Loucy (cell line): ENCODE measurements at regions not wholly inside any gene's neighbourhood (a gene's known extent, or its start where the extent isn't known, plus 50 kb on each side); places are given as distances from the start of the nearest gene placed in this dataset.
A peak's percentile ranks its signal among the peaks of the same experiment; 100 is the strongest.

Source experiments
- H2AFZ ChIP-seq: fragments of 200-600 bp; sonication (generic); 2 replicates; pipeline ENCODE4 v1.6.0; 2016; ENCODE audit warnings: antibody characterized with exemption, mild to moderate bottlenecking, low read length, moderate library complexity
- H3F3A ChIP-seq: fragments of 200-600 bp; 2 replicates; pipeline ENCODE4 v1.6.0; 2016; ENCODE audit warnings: antibody characterized with exemption, low read depth, mild to moderate bottlenecking
- H3K27me3 ChIP-seq: fragments of 200-600 bp; sonication (generic); 2 replicates; pipeline ENCODE4 v1.6.1; 2014; ENCODE audit warnings: low read length, mild to moderate bottlenecking; ENCODE audit not compliant: insufficient read depth, poor library complexity, severe bottlenecking
- H3K36me3 ChIP-seq: fragments of 200-600 bp; sonication (generic); 2 replicates; pipeline ENCODE4 v1.6.1; 2016; ENCODE audit warnings: low read length; ENCODE audit not compliant: insufficient read depth
- H3K4me1 ChIP-seq: fragments of 200-600 bp; sonication (generic); 2 replicates; pipeline ENCODE4 v1.5.1; 2014; ENCODE audit warnings: low read length, mild to moderate bottlenecking; ENCODE audit not compliant: insufficient read depth, poor library complexity, severe bottlenecking
- H3K4me2 ChIP-seq: fragments of 200-600 bp; sonication (generic); 2 replicates; pipeline ENCODE4 v1.6.0; 2014; ENCODE audit warnings: antibody characterized with exemption, low read length, low read depth, mild to moderate bottlenecking; ENCODE audit not compliant: poor library complexity, severe bottlenecking
- H3K4me3 ChIP-seq: fragments of 200-600 bp; sonication (generic); 2 replicates; pipeline ENCODE4 v1.5.1; 2014; ENCODE audit warnings: low read length, mild to moderate bottlenecking, mixed read lengths; ENCODE audit not compliant: poor library complexity, severe bottlenecking
- H3K79me2 ChIP-seq: fragments of 200-600 bp; sonication (generic); 2 replicates; pipeline ENCODE4 v1.6.1; 2014; ENCODE audit warnings: low read length; ENCODE audit not compliant: insufficient read depth
- H3K9ac ChIP-seq: fragments of 200-600 bp; sonication (generic); 2 replicates; pipeline ENCODE4 v1.6.0; 2014; ENCODE audit warnings: mild to moderate bottlenecking, low read depth, low read length, moderate library complexity; ENCODE audit not compliant: poor library complexity, severe bottlenecking
- H3K9me2 ChIP-seq: fragments of 200-600 bp; sonication (generic); replicated peaks from 2 replicates; pipeline ENCODE4 v1.6.1; 2016; ENCODE audit warnings: low read depth, low read length, mixed read lengths
- H3K9me3 ChIP-seq: fragments of 200-600 bp; sonication (generic); 2 replicates; pipeline ENCODE4 v1.6.1; 2014; ENCODE audit warnings: mild to moderate bottlenecking, antibody characterized with exemption, low read length, low read depth; ENCODE audit not compliant: insufficient read depth
- H4K20me1 ChIP-seq: fragments of 200-600 bp; sonication (generic); 2 replicates; pipeline ENCODE4 v1.6.0; 2014; ENCODE audit warnings: antibody characterized with exemption, low read length, mild to moderate bottlenecking; ENCODE audit not compliant: insufficient read depth, poor library complexity, severe bottlenecking
- EZH2phosphoT487 ChIP-seq: fragments of 200-600 bp; IDR thresholded peaks from 2 replicates; pipeline ENCODE4 v1.6.1; 2018; ENCODE audit warnings: antibody characterized with exemption, mild to moderate bottlenecking, moderate library complexity, borderline replicate concordance
- TF ChIP-seq, protein P1 (sequence below): fragments of 200-600 bp; sonication (generic); conservative IDR thresholded peaks from 2 replicates; pipeline ENCODE4 v1.5.1; 2014; ENCODE audit warnings: mild to moderate bottlenecking, antibody characterized with exemption, low read length

DNA sequence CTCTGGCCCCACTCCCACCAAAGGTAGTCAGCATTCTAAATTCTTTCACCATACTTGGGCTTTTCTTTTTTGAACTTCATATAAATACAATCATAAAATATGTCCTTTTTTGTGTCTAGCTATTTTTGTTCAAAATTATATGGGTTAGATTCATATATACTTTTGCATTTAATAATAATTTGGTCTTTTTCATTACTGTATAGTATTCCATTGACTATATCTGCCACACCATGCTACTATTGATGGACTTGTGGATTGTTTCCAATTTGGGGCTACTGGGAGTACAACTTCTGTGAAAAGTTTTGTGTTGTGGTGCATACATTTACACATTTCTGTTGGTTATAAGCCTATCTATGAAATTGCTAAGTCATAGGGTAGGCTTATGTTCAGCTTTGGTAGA is 85.7 kb downstream of the GLUL start:
- Histone ChIP-seq H3K9me2 (no peaks in the 10 kb centered on the region), H3K4me1 (peaks cover 33% of the 10 kb centered on the region), H4K20me1 (no peaks in the 10 kb centered on the region), H3K4me2 (no peak overlapping the region), H3K4me3 (no peak overlapping the region), H3K36me3 (no peaks in the 10 kb centered on the region), H2AFZ (no peak overlapping the region), H3K9ac (no peak overlapping the region), H3K27me3 (no peaks in the 10 kb centered on the region), H3K9me3 (no peaks in the 10 kb centered on the region), H3F3A (no peaks in the 10 kb centered on the region), H3K79me2 (no peaks in the 10 kb centered on the region)
- TF ChIP-seq, protein P1, sequence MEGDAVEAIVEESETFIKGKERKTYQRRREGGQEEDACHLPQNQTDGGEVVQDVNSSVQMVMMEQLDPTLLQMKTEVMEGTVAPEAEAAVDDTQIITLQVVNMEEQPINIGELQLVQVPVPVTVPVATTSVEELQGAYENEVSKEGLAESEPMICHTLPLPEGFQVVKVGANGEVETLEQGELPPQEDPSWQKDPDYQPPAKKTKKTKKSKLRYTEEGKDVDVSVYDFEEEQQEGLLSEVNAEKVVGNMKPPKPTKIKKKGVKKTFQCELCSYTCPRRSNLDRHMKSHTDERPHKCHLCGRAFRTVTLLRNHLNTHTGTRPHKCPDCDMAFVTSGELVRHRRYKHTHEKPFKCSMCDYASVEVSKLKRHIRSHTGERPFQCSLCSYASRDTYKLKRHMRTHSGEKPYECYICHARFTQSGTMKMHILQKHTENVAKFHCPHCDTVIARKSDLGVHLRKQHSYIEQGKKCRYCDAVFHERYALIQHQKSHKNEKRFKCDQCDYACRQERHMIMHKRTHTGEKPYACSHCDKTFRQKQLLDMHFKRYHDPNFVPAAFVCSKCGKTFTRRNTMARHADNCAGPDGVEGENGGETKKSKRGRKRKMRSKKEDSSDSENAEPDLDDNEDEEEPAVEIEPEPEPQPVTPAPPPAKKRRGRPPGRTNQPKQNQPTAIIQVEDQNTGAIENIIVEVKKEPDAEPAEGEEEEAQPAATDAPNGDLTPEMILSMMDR: no peak
- no peak for TF ChIP-seq EZH2phosphoT487

DNA sequence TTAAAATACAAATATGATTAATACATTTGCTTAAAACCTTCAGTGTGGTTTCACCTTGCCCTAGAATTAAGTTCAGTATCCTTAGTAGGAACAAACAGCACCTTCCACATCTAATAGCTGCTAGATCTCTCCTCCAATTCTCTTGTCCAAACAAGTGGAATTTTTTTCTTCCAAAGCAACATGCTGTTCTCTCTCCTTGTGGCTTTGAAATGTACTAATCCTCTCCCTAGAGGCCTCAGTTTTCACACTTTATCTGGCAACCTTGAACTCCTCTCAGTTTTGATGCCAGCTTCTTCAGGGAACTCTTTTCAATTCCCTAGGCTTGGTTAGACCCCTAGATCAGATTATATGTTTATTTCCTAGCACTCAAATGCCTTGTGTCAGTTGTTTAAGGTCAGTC is 87.0 kb downstream of the GLUL start:
- peak overlapping the region; percentile 42 for H2AFZ ChIP-seq
- H3K27me3 ChIP-seq: no peaks in the 10 kb centered on the region
- H3K9me2 ChIP-seq: no peaks in the 10 kb centered on the region

DNA sequence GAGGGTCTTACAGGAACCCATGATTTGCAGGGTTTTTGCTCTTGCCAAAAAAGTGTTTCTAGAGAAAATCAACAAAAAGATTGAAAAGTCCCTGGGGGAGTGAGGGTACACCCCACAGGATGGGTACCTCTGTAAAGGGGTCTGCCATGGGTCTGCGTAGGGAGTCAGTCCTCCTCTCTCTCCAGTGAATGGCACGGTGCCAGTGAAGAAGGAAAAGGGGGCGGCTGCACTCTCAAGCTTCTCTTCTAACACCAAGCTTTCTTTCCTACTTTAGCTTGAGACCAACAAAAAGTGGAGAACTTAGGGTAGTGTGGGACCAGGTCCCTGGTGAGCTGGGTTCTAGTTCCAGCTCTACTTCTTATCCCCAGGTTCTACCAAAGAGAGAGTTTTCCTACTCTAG is 87.4 kb downstream of the GLUL start:
- no peaks in the 10 kb centered on the region for H4K20me1 ChIP-seq
- no peaks in the 10 kb centered on the region for H3K27me3 ChIP-seq
- no peaks in the 10 kb centered on the region for H3F3A ChIP-seq
- H3K36me3 ChIP-seq: no peaks in the 10 kb centered on the region
- H3K4me2 ChIP-seq: peak overlapping the region; percentile 7
- H3K9me2 ChIP-seq: no peaks in the 10 kb centered on the region
- no peaks in the 10 kb centered on the region for H3K79me2 ChIP-seq
- no peak overlapping the region for H3K4me3 ChIP-seq
- H2AFZ ChIP-seq: peak overlapping the region; percentile 42
- TF ChIP-seq, protein P1: no peak
- no peak for TF ChIP-seq EZH2phosphoT487
- H3K9me3 ChIP-seq: no peaks in the 10 kb centered on the region
- H3K9ac ChIP-seq: no peak overlapping the region
- peaks cover 48% of the 10 kb centered on the region for H3K4me1 ChIP-seq

More for the DNA sequence above, 87.0 kb downstream of the GLUL start:
- Histone ChIP-seq H3K4me2 (no peak overlapping the region), H3K4me3 (no peak overlapping the region), H3K79me2 (no peaks in the 10 kb centered on the region), H3F3A (no peaks in the 10 kb centered on the region), H3K9ac (no peak overlapping the region), H3K36me3 (no peaks in the 10 kb centered on the region), H4K20me1 (no peaks in the 10 kb centered on the region), H3K9me3 (no peaks in the 10 kb centered on the region), H3K4me1 (peaks cover 44% of the 10 kb centered on the region)
- TF ChIP-seq, protein P1: no peak
- no peak for TF ChIP-seq EZH2phosphoT487
